Astrocyte of the hippocampus (primary cell): ENCODE measurements at regions not wholly inside any gene's neighbourhood (a gene's known extent, or its start where the extent isn't known, plus 50 kb on each side); places are given as distances from the start of the nearest gene placed in this dataset.
"Not testable (repeated sequence)": the region's sequence is repeated elsewhere in the genome, so short reads cannot be mapped to it uniquely, and the experiment has no call there.

ENCODE experiments used
- DNase-seq: peaks from one replicate; pipeline ENCODE4 v3.0.0; 2011; ENCODE audit warnings: low read depth, low spot score

GRCh38 chr5:105632043-105632442 is 2038.7 kb downstream of the EFNA5 start:
- no peak for DNase-seq

GRCh38 chr5:105630803-105631202 is 2039.9 kb downstream of the EFNA5 start:
- DNase-seq: no peak

GRCh38 chr5:105619725-105620124 is 2051.0 kb downstream of the EFNA5 start:
- DNase-seq: no peak

GRCh38 chr5:105617436-105618215 is 2053.1 kb downstream of the EFNA5 start:
- no peak for DNase-seq

- no peak for DNase-seq
These were observed 2054.0 kb upstream of the NUDT12 start for GRCh38 chr5:105616599-105616998.

- not testable (repeated sequence) for DNase-seq
These were observed 2039.8 kb upstream of the NUDT12 start for GRCh38 chr5:105602406-105602805.

GRCh38 chr5:105593011-105593760 is 2030.6 kb upstream of the NUDT12 start:
- no peak for DNase-seq

- DNase-seq: peak; percentile 1
These were observed 2025.5 kb upstream of the NUDT12 start for GRCh38 chr5:105587963-105588662.

- DNase-seq: no peak
These were observed 2019.5 kb upstream of the NUDT12 start for GRCh38 chr5:105581988-105582690.

- DNase-seq: no peak
These were observed 2011.0 kb upstream of the NUDT12 start for GRCh38 chr5:105573575-105573974.

GRCh38 chr5:105565531-105565930 is 2002.9 kb upstream of the NUDT12 start:
- no peak for DNase-seq

- no peak for DNase-seq
These were observed 2001.3 kb upstream of the NUDT12 start for GRCh38 chr5:105563842-105564241.

- peak; percentile 8 for DNase-seq
These were observed 1992.1 kb upstream of the NUDT12 start for GRCh38 chr5:105554568-105555169.

GRCh38 chr5:105544300-105544699 is 1981.7 kb upstream of the NUDT12 start:
- peak; percentile 5 for DNase-seq

GRCh38 chr5:105536675-105537074 is 1974.1 kb upstream of the NUDT12 start:
- DNase-seq: no peak

- DNase-seq: no peak
These were observed 1968.2 kb upstream of the NUDT12 start for GRCh38 chr5:105530716-105531261.

- DNase-seq: no peak
These were observed 1967.3 kb upstream of the NUDT12 start for GRCh38 chr5:105529851-105530250.

GRCh38 chr5:105508519-105508918 is 1945.9 kb upstream of the NUDT12 start:
- DNase-seq: peak; percentile 42

GRCh38 chr5:105506692-105507277 is 1944.2 kb upstream of the NUDT12 start:
- peak; percentile 9 for DNase-seq

GRCh38 chr5:105503950-105504349 is 1941.4 kb upstream of the NUDT12 start:
- no peak for DNase-seq

GRCh38 chr5:105501315-105501714 is 1938.7 kb upstream of the NUDT12 start:
- no peak for DNase-seq
